Kidney (tissue), 13 donors: ENCODE measurements at regions not wholly inside any gene's neighbourhood (a gene's known extent, or its start where the extent isn't known, plus 50 kb on each side); places are given as distances from the start of the nearest gene placed in this dataset.
"Not testable (repeated sequence)": the region's sequence is repeated elsewhere in the genome, so short reads cannot be mapped to it uniquely, and the experiment has no call there.

Experiments
- DNase-seq, 5 donors: peaks; one replicate each; pipeline ENCODE4 v3.0.0-alpha.2; 2013 to 2020
- FAIRE-seq: peaks from 2 replicates; lab custom pipeline; 2012; peaks lifted over from hg19 to GRCh38; lab: Jason Lieb, UNC
- H3K27ac ChIP-seq, 2 donors: one replicate each; pipeline ENCODE4 v1.7.0; 2013; ENCODE audit warnings: low read depth in 2 of 2, low read length in 2 of 2, inconsistent platforms in 1 of 2
- H3K27me3 ChIP-seq: one replicate; pipeline ENCODE4 v1.7.1; 2013; ENCODE audit warnings: low read length, inconsistent platforms; ENCODE audit not compliant: control insufficient read depth, insufficient read depth
- H3K36me3 ChIP-seq, 3 donors: one replicate each; pipeline versions ENCODE4 v1.7.0 to v1.7.1; 2013; ENCODE audit warnings: low read length in 3 of 3, control low read depth in 1 of 3, inconsistent platforms in 1 of 3; ENCODE audit not compliant: insufficient read depth in 3 of 3, control insufficient read depth in 2 of 3
- H3K4me1 ChIP-seq, 3 donors: one replicate each; pipeline versions ENCODE4 v1.7.0 to v1.7.1; 2013; ENCODE audit warnings: low read length in 3 of 3, inconsistent platforms in 1 of 3, low read depth in 1 of 3; ENCODE audit not compliant: control insufficient read depth in 2 of 3, insufficient read depth in 2 of 3
- H3K4me3 ChIP-seq, 3 donors: one replicate each; pipeline versions ENCODE4 v1.7.0 to v1.8.1; 2013; ENCODE audit warnings: low read length in 3 of 3, control low read depth in 1 of 3, inconsistent platforms in 1 of 3
- H3K9ac ChIP-seq, 3 donors: one replicate each; pipeline versions ENCODE4 v1.7.0 to v1.7.1; 2013; ENCODE audit warnings: low read length in 3 of 3, control low read depth in 1 of 3, inconsistent platforms in 1 of 3
- H3K9me3 ChIP-seq, 3 donors: one replicate each; pipeline versions ENCODE4 v1.7.0 to v1.7.1; 2013; ENCODE audit warnings: low read length in 3 of 3, control low read depth in 1 of 3, inconsistent platforms in 1 of 3; ENCODE audit not compliant: control insufficient read depth in 2 of 3, insufficient read depth in 1 of 3
- CTCF ChIP-seq: IDR thresholded peaks from 3 replicates; pipeline ENCODE4 v1.5.1; 2012; ENCODE audit warnings: mild to moderate bottlenecking, moderate library complexity, borderline replicate concordance; ENCODE audit not compliant: insufficient read depth; ENCODE audit errors: extremely low read depth
- intact Hi-C: fragments of 100-400 bp; cut with DNase I; formaldehyde crosslinking; loops from one replicate; pipeline ENCODE4 v1.11.1; 2022
- donor health status: control.
- donor health status: control.
- donor health status: control.
- donor health status: control.
- donor health status: control.
- donor health status: DM: yes; HTN: yes; CAD: no.
- donor health status: Normal renal cell carcinoma (clear cell type).

- Histone ChIP-seq H3K9me3 (no peaks in the 10 kb centered on the region), H3K27ac (no peak overlapping the region), H3K4me1 (no peaks in the 10 kb centered on the region), H3K4me3 (no peak overlapping the region), H3K9ac (no peak overlapping the region), H3K36me3 (no peaks in the 10 kb centered on the region), H3K27me3 (no peaks in the 10 kb centered on the region)
- no peak for FAIRE-seq
- no peak for DNase-seq
- intact Hi-C loops = no loop called here
- no peak for TF ChIP-seq CTCF
These were observed 1006.8 kb downstream of the SLC16A7 start for GRCh38 chr12:60602601-60603000.

- H3K27ac ChIP-seq, H3K27me3 ChIP-seq, H3K9ac ChIP-seq, intact Hi-C loops, H3K4me1 ChIP-seq, DNase-seq, H3K36me3 ChIP-seq, H3K4me3 ChIP-seq, H3K9me3 ChIP-seq, FAIRE-seq: not testable (repeated sequence)
These were observed 1007.6 kb downstream of the SLC16A7 start for GRCh38 chr12:60603475-60603874.

GRCh38 chr12:60616400-60616799 lies 1020.6 kb downstream of the SLC16A7 start:
- FAIRE-seq = no peak
- Histone ChIP-seq H3K9me3 (peaks cover 0 to 13% (median 0%) of the 10 kb centered on the region in 3 donors), H3K4me3 (no peak overlapping the region), H3K36me3 (no peaks in the 10 kb centered on the region), H3K4me1 (no peaks in the 10 kb centered on the region), H3K27me3 (no peaks in the 10 kb centered on the region), H3K27ac (no peak overlapping the region), H3K9ac (no peak overlapping the region)
- intact Hi-C loops = no loop called here
- no peak for DNase-seq
- TF ChIP-seq CTCF = no peak

- no peak overlapping the region for H3K4me3 ChIP-seq
- TF ChIP-seq CTCF = no peak
- no peaks in the 10 kb centered on the region for H3K9me3 ChIP-seq
- no peak overlapping the region for H3K9ac ChIP-seq
- no peak overlapping the region for H3K27ac ChIP-seq
- intact Hi-C loops = no loop called here
- no peaks in the 10 kb centered on the region for H3K4me1 ChIP-seq
- DNase-seq = no peak
- H3K36me3 ChIP-seq = no peaks in the 10 kb centered on the region
- no peaks in the 10 kb centered on the region for H3K27me3 ChIP-seq
- FAIRE-seq = no peak
These were observed 1035.0 kb downstream of the SLC16A7 start for GRCh38 chr12:60630796-60631195.
